SK-MEL-5 (cell line): ENCODE measurements at regions not wholly inside any gene's neighbourhood (a gene's known extent, or its start where the extent isn't known, plus 50 kb on each side); places are given as distances from the start of the nearest gene placed in this dataset.

Experiments
- DNase-seq: peaks from one replicate; pipeline ENCODE4 v3.0.0-alpha.2; 2016; ENCODE audit warnings: low read depth, low spot score
- in situ Hi-C: cut with HindIII; loops from 2 replicates; pipeline ENCODE4 v1.10.0; 2016; ENCODE audit warnings: low sequenced_read_pairs, high pct_unique_total_duplicates, low pct_unique_long_range_greater_than_20kb

- no peak for DNase-seq
- in situ Hi-C loops: loop anchor here (25.0 kb wide), 1 partner anchor 233 kb away; no protein-coding TSS in a partner anchor
These were observed 920.0 kb downstream of the TFAP2A start for GRCh38 chr6:9494864-9495263.

DNA sequence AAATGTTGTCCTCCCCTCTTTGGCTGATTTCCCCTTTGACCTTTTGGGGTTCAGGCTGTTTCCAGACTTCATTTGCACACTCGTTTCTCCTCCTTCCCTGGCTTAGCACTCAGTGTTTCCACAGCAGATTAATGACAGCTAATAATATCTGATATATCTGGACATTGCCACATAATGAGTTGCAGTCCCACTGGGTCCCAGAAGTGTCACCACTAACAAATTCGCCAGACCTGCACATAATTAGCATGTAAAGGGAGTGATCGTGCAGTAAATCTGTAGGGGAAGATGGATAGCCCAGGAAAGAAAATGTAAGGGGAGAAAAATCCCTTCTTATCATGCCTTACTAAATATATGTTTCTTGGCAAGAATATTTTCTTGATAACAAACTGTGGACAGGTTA, 922.1 kb downstream of the TFAP2A start:
- in situ Hi-C loops: loop anchor here (25.0 kb wide), 1 partner anchor 230 kb away; no protein-coding TSS in a partner anchor
- DNase-seq: no peak

DNA sequence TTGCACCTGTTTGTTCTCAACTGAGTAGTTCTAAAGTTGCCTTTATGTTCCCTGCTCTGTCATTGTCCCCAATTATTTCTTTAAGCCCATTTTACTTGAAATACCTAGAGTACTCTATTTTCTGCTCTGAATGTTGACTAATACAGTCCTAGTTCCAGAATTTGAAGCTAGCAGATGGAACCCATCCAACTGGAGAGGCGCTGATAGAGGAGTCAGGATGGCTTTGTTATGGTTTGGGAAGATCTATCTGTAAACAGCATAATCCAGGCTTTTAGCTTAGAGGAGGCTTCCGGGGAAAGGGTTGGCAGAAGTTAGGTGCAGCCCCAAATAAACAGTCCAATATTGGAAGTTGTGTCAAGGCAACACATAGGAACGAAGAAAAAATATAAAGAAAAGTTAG, 927.7 kb downstream of the TFAP2A start:
- in situ Hi-C loops: loop anchor here (25.0 kb wide), 1 partner anchor 225 kb away; no protein-coding TSS in a partner anchor
- DNase-seq: no peak

- DNase-seq: no peak
- in situ Hi-C loops: loop anchor here (25.0 kb wide), 1 partner anchor 224 kb away; no protein-coding TSS in a partner anchor
These were observed 928.9 kb downstream of the TFAP2A start for GRCh38 chr6:9485992-9486391.

- in situ Hi-C loops: loop anchor here (25.0 kb wide), 1 partner anchor 222 kb away; no protein-coding TSS in a partner anchor
- DNase-seq: peak; percentile 28
These were observed 930.2 kb downstream of the TFAP2A start for GRCh38 chr6:9484686-9485085.

GRCh38 chr6:9484091-9484490, 930.8 kb downstream of the TFAP2A start:
- in situ Hi-C loops: loop anchor here (25.0 kb wide), 1 partner anchor 222 kb away; no protein-coding TSS in a partner anchor

GRCh38 chr6:9482030-9482738, 932.7 kb downstream of the TFAP2A start:
- in situ Hi-C loops: loop anchor here (25.0 kb wide), 1 partner anchor 220 kb away; no protein-coding TSS in a partner anchor
- peak; percentile 92 for DNase-seq

More at GRCh38 chr6:9484091-9484490, 930.8 kb downstream of the TFAP2A start:
- no peak for DNase-seq

DNA sequence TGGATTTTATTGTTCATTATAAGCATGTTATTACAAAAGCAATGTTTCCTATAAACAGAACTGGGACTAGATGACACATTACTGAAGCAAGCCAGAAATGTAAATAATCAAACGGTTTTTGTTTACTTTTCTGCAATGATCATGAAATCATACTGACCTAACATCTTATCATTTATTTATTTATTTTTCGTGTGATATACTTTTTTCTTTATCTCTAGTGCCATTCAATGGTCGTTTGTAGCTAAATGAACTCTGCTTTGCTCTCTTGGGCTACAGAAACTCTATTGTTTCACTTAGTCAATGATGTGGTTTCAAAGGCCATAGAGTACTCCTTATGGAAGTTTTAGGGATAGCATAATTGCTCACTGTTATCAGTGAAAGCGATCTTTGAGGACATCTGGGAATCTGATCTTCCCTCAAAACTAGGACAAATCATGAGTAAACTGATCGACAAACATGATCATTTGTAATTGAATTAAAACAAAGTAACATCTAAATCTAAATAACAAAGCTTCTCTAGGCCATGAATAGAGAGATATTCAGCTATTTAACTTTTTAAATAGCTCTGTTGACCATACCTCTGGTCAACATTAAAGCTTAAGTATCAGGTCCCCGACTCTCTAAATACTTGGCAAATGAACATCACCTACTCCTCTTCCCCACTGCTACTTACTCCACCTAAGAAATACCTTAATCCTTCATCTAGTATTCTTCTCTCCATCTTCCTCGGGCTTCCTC, 933.4 kb downstream of the TFAP2A start:
- in situ Hi-C loops: loop anchor here (25.0 kb wide), 1 partner anchor 219 kb away; no protein-coding TSS in a partner anchor
- DNase-seq: peak; percentile 97

GRCh38 chr6:9468277-9468676, 946.6 kb downstream of the TFAP2A start:
- no peak for DNase-seq
- in situ Hi-C loops: no loop called here

GRCh38 chr6:9467741-9468140, 947.1 kb downstream of the TFAP2A start:
- no peak for DNase-seq
- in situ Hi-C loops: no loop called here

DNA sequence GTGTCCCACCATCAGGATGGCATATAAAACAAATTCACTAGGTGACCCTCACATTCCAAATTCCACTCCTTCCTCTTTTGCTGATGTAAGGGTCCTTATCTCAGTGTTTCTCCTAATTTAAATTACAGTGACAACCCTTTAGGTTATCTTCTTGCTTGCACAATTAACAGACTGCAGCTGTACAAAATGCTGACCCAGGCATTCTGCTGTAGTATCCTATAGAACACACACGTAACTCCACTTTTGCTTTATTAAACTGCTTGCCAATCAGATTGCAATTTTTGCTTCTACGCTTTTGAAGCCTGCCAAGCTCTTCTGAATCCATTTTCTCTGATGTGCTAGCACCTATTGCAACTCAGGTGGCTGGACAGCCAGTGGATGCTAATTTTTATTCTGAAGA, 950.3 kb downstream of the TFAP2A start:
- in situ Hi-C loops: no loop called here
- no peak for DNase-seq

DNA sequence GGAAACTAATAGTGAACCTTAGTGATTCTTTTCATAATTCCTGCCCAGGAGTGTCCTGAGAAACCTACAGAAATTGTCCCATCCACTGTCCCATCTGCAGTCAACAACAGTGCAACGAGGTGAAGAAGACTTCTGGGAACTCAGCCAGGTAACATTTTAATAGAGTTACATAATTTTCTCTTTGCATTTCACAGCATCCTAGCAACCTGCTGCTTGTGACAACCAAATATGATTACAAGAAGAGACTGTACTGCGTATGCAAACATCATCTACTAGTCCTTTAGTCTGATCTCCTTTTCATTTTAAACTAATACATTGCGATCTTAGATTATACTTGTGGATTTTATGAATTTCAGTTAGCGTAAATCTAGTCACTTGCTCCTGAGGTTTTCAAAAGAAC, 951.6 kb downstream of the TFAP2A start:
- DNase-seq: no peak
- in situ Hi-C loops: no loop called here

DNA sequence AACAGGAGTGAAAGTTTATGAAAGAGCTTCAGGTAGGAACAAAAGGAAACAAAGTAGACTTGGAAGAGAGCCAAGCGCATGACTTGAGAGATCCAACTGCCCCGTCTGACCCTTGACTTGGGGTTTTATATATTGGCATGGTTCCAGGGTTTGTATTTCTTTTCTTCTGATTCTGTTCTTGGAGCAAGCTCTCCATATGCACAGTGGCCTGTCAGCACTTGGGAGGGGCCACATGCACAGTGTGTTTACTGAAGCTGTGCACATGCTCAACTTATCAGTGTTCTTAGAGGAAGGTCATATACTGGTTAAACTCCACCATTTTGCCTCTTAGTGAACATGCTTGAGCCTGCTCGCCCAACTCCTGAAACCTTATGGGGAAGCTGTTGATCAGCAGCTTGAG, 953.7 kb downstream of the TFAP2A start:
- no peak for DNase-seq
- in situ Hi-C loops: no loop called here

DNA sequence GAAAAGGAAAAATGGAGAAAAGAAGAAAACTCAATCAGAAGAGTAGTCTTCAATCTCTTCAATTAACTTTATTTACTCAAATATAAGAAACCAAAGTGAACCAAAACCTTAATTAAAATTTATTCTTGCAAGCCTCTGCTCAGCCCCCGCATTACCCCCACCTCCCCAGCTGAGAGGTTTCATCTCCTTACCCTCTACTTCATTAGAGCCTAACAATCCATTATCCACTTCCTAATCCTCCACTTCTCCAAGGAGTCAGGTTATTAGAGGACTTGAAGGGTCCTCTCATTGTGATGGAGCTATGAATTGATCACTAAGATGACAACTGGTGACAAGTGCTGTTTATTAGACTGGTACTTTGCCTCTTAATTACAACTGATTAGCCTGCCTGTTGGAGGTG, 956.5 kb downstream of the TFAP2A start:
- no peak for DNase-seq
- in situ Hi-C loops: no loop called here

DNA sequence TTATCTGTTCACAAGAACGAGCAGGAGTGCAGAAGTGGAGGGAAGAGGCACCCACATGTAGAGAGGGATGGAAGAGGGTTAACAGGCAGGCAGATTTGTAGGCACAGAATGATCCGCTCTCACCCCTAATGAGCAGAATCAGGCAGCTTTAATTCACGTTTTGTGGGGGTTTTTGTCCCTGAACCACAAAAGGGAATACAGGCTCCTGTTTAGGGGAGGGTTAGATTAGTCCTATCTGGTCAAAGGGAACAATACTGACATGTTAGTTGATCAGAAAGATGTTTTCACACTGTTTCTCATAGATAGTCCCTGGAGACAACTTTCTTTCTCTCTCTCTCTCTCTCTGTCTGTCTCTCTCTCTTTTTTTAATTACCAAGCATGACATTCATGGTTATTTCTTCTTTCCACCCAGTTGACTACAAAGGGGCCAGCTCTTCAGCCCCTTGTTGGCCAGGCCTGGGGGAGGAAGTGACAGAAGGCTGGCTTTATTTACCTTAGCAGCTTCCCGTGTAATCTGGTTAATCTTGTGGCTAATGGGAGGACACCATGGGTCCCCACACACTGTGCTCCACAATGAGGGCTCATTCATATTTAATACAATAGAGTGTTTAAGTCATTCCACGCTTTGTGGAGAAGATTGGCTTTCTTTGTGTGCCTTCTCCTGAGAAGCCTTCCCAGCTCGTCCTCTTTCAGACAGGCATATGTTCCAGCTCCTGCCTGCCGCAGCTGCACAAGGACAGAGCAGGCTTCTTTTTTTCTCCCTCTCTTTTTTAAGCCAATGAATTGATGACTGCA, 958.8 kb downstream of the TFAP2A start:
- peak; percentile 97 for DNase-seq
- in situ Hi-C loops: no loop called here

GRCh38 chr6:9439621-9440330, 975.1 kb downstream of the TFAP2A start:
- no peak for DNase-seq
- in situ Hi-C loops: no loop called here

DNA sequence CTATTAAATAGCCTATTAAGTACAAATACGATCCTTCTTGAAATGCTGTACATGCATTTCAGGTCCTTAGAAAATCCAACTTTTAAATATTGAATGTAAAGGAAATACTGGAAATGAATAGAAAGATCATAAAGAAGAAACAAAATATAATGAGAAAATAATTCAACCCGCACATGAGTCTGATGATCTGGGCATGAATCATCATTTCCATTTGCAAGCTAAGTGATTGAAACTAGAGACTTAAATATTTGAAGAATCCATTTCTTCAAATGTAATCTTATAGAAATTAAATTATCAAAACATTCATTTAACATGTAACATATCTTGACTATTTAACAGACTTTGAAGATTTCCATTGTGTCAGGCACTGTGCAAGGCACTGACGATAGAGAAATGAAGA, 977.0 kb downstream of the TFAP2A start:
- in situ Hi-C loops: no loop called here
- DNase-seq: no peak
